ENCODE measurements at regions not wholly inside any gene's neighbourhood (a gene's known extent, or its start where the extent isn't known, plus 50 kb on each side); places are given as distances from the start of the nearest gene placed in this dataset.
A peak's percentile ranks its signal among the peaks of the same experiment; 100 is the strongest.
"Not testable (repeated sequence)": the region's sequence is repeated elsewhere in the genome, so short reads cannot be mapped to it uniquely, and the experiment has no call there.

GRCh38 chr2:87660164-87660563 is 87.7 kb upstream of the PLGLB2 start:
- H3K27ac Mint-ChIP-seq, result peak overlapping the region; percentile 10
- H3K36me3 Mint-ChIP-seq (ENCODE audit: low read depth); H3K4me1 Mint-ChIP-seq (ENCODE audit: low read depth); H3K27me3 Mint-ChIP-seq (ENCODE audit: low read depth); H3K4me3 Mint-ChIP-seq; H3K9me3 Mint-ChIP-seq: not testable (repeated sequence)

DNA sequence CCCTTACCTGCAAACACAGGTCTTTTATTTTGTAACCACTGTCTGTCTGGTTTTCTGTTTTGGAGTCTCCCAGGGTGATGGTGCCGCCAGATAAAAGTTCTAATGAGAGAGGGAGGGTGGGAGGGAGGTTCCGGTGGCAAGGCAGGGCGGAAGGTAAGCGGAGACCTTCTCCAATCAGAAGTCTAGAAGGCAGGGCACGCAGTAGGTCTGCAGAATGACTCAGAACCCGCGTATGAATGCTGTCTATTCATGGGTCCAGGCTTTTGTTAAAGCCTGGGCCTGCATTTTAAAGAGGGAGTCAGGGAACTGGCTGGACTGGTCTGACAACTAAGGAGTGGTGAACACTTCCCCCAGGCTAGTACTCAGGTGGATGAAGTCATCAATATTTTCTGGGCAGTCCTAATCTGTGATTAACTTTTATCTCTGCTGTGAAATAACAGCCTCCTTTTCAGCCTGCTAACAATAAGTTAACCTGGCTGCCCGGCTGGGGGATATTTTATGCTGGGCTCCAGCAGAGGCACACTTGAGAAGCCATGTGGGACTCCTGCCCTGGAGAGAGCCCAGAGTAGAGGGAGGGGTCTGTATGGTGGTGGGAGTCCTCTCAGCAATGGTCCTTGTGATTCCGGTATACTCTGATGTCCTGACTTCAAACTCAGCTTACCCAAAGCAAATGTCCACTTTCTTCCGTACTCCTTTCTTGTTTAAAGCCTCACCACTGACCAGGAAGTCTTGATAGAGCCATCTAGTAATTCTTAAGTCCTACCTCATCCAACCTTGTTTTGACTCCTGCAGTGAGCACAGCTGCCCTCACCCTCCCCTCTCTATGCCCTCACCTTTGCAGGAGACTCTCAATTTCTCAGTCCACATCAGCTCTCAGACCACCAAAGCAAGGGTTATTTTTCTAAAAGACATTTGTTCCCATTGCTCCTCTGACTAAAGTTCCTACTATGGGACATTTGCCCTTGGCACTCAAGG is 85.3 kb upstream of the PLGLB2 start:
- not testable (repeated sequence) for H3K36me3 Mint-ChIP-seq (ENCODE audit: low read depth); H3K9me3 Mint-ChIP-seq; H3K27ac Mint-ChIP-seq; H3K4me3 Mint-ChIP-seq; H3K27me3 Mint-ChIP-seq (ENCODE audit: low read depth); H3K4me1 Mint-ChIP-seq (ENCODE audit: low read depth)

DNA sequence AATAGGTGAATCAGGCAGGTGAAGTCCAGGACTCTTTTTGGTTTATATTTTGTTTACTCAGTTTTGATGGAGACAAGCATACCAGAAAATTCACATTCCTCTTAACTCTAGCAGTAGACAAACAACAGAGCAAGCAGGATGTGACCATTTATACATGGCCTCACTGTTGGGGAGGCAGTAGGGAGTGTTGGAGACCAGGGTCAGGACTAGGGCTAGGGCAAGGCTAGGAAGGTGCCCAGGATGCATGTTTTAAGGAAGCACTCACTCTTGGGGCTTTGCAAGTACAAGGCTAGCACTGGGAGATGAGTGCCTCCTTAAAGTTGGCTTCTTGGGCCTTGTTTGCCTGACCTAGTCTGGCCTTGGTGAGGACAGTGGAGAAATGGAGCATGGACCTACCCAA is 84.5 kb upstream of the PLGLB2 start:
- H3K4me1 Mint-ChIP-seq (ENCODE audit: low read depth); H3K27me3 Mint-ChIP-seq (ENCODE audit: low read depth); H3K9me3 Mint-ChIP-seq; H3K4me3 Mint-ChIP-seq; H3K36me3 Mint-ChIP-seq (ENCODE audit: low read depth); H3K27ac Mint-ChIP-seq: not testable (repeated sequence)

DNA sequence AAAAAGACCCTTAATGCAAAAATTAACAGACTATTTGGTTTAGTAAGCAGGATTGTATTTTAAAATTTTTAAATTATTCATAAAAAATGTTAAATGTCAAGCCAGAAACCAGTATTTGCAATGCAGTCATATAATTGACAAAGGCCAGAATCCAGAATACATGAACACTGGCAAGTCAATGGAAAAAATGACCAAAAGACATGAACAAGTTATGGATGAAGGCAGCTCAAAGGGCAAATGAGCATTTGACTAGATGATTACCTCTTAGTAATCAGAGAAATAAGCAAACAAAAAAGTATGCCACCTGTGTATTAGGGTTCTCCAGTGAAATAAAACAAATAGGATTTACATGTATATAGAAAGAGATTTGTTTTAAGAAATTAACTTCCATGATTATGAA is 80.9 kb upstream of the PLGLB2 start:
- H3K9me3 Mint-ChIP-seq; H3K4me1 Mint-ChIP-seq (ENCODE audit: low read depth); H3K27me3 Mint-ChIP-seq (ENCODE audit: low read depth); H3K4me3 Mint-ChIP-seq; H3K27ac Mint-ChIP-seq; H3K36me3 Mint-ChIP-seq (ENCODE audit: low read depth): not testable (repeated sequence)

GRCh38 chr2:87668361-87668760 is 79.5 kb upstream of the PLGLB2 start:
- not testable (repeated sequence) for H3K27ac Mint-ChIP-seq; H3K9me3 Mint-ChIP-seq; H3K4me3 Mint-ChIP-seq; H3K4me1 Mint-ChIP-seq (ENCODE audit: low read depth); H3K36me3 Mint-ChIP-seq (ENCODE audit: low read depth); H3K27me3 Mint-ChIP-seq (ENCODE audit: low read depth)

- not testable (repeated sequence) for H3K27ac Mint-ChIP-seq; H3K36me3 Mint-ChIP-seq (ENCODE audit: low read depth); H3K27me3 Mint-ChIP-seq (ENCODE audit: low read depth); H3K9me3 Mint-ChIP-seq; H3K4me1 Mint-ChIP-seq (ENCODE audit: low read depth); H3K4me3 Mint-ChIP-seq
Measured at GRCh38 chr2:87669633-87670231, 78.2 kb upstream of the PLGLB2 start.

DNA sequence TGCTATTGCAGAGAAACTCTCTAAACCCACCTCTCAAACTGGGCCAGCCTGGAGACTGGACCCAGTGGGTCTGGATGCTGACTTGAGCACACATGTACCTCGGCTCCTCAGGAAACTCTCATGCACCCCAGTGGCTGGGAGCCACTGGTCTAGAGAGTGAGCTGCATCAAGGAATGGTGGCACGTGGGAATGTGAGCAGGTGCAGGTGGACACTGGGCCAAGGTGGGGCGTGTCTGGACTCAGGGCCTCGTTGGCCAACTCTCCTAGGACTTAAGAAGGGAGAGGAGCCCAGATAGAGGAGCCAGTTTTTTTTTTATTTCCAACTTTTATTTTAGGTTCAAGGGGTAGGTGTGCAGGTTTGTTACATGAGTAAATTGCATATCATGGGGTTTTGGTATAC is 75.5 kb upstream of the PLGLB2 start:
- not testable (repeated sequence) for H3K4me1 Mint-ChIP-seq (ENCODE audit: low read depth); H3K27me3 Mint-ChIP-seq (ENCODE audit: low read depth); H3K9me3 Mint-ChIP-seq; H3K27ac Mint-ChIP-seq; H3K4me3 Mint-ChIP-seq; H3K36me3 Mint-ChIP-seq (ENCODE audit: low read depth)

DNA sequence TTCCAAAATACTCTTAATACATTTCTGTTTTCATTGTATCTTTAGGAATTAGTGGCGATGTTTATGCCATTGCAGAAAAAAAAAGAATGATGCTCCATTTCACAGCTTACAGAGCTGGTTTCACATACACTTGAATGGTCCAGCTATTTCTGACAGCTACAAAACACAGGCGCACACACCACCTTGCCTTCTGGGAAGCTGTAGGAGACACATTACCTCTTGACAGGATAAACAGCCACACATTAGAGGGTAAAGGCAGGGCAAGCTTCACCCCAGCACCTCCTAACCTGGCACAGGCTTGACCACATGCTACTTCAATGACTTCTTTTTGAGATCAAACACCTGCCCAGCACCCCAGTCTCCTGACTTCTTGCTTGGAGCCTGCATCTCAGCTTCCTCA is 73.2 kb upstream of the PLGLB2 start:
- H3K27me3 Mint-ChIP-seq (ENCODE audit: low read depth); H3K36me3 Mint-ChIP-seq (ENCODE audit: low read depth); H3K4me3 Mint-ChIP-seq; H3K4me1 Mint-ChIP-seq (ENCODE audit: low read depth); H3K27ac Mint-ChIP-seq; H3K9me3 Mint-ChIP-seq: not testable (repeated sequence)

DNA sequence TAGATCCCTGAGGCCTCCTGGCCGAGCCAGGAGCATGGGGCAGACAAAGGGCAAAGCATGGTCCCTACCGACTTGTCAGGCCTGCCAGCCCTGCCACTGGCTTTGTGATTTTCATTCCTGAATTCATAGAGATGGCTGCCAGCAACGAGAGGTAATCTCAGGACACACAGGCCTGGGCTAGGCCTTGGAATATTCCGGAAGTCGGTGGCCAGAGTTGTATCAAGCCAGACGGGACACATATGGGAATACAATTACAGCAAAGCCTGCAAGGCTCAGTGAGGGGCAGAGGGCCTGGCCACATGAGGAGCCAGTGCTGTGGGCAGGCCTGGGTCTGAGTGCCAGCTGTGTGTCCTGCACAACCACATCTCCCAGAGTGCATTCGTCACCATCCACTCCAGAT is 72.4 kb upstream of the PLGLB2 start:
- H3K27me3 Mint-ChIP-seq (ENCODE audit: low read depth); H3K9me3 Mint-ChIP-seq; H3K4me3 Mint-ChIP-seq; H3K27ac Mint-ChIP-seq; H3K4me1 Mint-ChIP-seq (ENCODE audit: low read depth); H3K36me3 Mint-ChIP-seq (ENCODE audit: low read depth): not testable (repeated sequence)

DNA sequence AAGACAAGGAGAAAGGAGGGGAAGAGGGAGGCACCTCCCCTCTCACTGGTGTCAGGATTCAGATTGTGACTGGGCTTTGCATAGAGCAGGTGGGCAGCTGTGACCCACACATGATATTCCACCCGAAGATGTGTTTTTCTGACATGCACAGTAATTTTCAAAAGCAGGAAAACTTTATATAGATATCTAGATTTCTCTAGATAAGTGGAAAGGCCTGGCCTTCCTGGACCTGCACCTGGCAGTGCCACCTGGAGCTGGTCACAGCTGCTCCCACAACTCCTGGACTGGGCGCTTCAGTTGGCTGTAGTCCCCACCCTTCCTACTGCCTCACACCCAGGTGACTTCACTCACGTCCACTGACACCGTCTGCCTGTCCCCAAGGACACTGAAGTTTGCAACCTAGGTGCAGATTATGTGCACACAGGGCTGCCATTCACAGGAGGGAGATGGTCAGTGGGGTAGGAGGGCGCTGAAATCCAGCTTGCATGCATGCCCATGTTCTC is 70.4 kb upstream of the PLGLB2 start:
- H3K9me3 Mint-ChIP-seq; H3K36me3 Mint-ChIP-seq (ENCODE audit: low read depth); H3K4me3 Mint-ChIP-seq; H3K27me3 Mint-ChIP-seq (ENCODE audit: low read depth); H3K4me1 Mint-ChIP-seq (ENCODE audit: low read depth); H3K27ac Mint-ChIP-seq: not testable (repeated sequence)

GRCh38 chr2:87678742-87679173 is 69.1 kb upstream of the PLGLB2 start:
- H3K27me3 Mint-ChIP-seq (ENCODE audit: low read depth); H3K36me3 Mint-ChIP-seq (ENCODE audit: low read depth); H3K27ac Mint-ChIP-seq; H3K4me1 Mint-ChIP-seq (ENCODE audit: low read depth); H3K4me3 Mint-ChIP-seq; H3K9me3 Mint-ChIP-seq: not testable (repeated sequence)

DNA sequence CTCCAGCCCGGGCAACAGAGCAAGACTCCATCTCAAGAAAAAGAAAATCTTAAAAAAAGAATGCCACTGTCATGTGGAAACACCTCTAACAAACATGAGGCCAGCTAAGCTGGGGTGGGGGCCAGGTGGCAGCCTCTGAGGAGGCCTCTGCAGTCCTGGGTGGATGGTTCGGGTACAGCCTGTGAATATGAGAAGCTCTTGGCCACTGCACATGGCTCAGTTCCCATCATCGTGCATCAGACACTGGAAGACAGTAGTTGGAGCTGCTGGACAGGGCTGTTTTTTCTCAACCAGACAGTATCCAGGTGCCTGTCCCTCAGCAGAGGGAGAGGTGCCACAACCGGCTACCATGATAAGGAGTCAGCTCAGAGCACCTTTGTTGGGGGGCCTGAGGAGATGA is 67.9 kb upstream of the PLGLB2 start:
- H3K9me3 Mint-ChIP-seq; H3K4me1 Mint-ChIP-seq (ENCODE audit: low read depth): not testable (repeated sequence)

GRCh38 chr2:87680691-87681090 is 67.2 kb upstream of the PLGLB2 start:
- H3K27me3 Mint-ChIP-seq (ENCODE audit: low read depth); H3K27ac Mint-ChIP-seq; H3K4me1 Mint-ChIP-seq (ENCODE audit: low read depth); H3K36me3 Mint-ChIP-seq (ENCODE audit: low read depth); H3K9me3 Mint-ChIP-seq; H3K4me3 Mint-ChIP-seq: not testable (repeated sequence)

More for the DNA sequence above, 67.9 kb upstream of the PLGLB2 start:
- H3K27me3 Mint-ChIP-seq (ENCODE audit: low read depth); H3K27ac Mint-ChIP-seq; H3K36me3 Mint-ChIP-seq (ENCODE audit: low read depth); H3K4me3 Mint-ChIP-seq: not testable (repeated sequence)

DNA sequence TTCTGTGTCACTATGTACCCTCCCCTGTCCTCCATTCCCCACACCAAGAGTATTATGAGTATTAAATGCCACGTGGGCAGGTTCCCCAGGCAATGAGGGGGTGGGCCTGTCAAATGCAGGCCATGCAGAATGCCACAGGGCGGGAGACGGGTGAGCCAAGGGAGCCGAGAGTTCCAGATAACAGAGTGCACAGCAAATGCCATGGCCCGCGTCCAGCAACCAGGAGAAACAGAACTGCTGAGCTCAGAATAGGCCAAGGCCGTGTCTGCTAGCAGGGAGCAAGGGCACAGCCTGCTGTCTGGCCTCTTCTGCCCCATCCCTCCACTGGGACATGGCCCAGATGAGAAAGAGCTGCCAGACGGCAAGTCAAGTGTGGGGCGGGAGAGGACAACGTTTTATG is 64.4 kb upstream of the PLGLB2 start:
- not testable (repeated sequence) for H3K36me3 Mint-ChIP-seq (ENCODE audit: low read depth); H3K4me1 Mint-ChIP-seq (ENCODE audit: low read depth); H3K9me3 Mint-ChIP-seq; H3K27ac Mint-ChIP-seq; H3K27me3 Mint-ChIP-seq (ENCODE audit: low read depth); H3K4me3 Mint-ChIP-seq

- H3K4me1 Mint-ChIP-seq (ENCODE audit: low read depth); H3K4me3 Mint-ChIP-seq; H3K27ac Mint-ChIP-seq; H3K9me3 Mint-ChIP-seq; H3K27me3 Mint-ChIP-seq (ENCODE audit: low read depth); H3K36me3 Mint-ChIP-seq (ENCODE audit: low read depth): not testable (repeated sequence)
Measured at GRCh38 chr2:87683961-87684360, 63.9 kb upstream of the PLGLB2 start.
